Hepatic stellate cell (primary cell): ENCODE measurements at regions not wholly inside any gene's neighbourhood (a gene's known extent, or its start where the extent isn't known, plus 50 kb on each side); places are given as distances from the start of the nearest gene placed in this dataset.
"Not testable (repeated sequence)": the region's sequence is repeated elsewhere in the genome, so short reads cannot be mapped to it uniquely, and the experiment has no call there.

Experiments used
- DNase-seq: peaks from one replicate; pipeline ENCODE4 v3.0.0; 2011; ENCODE audit warnings: low spot score

DNA sequence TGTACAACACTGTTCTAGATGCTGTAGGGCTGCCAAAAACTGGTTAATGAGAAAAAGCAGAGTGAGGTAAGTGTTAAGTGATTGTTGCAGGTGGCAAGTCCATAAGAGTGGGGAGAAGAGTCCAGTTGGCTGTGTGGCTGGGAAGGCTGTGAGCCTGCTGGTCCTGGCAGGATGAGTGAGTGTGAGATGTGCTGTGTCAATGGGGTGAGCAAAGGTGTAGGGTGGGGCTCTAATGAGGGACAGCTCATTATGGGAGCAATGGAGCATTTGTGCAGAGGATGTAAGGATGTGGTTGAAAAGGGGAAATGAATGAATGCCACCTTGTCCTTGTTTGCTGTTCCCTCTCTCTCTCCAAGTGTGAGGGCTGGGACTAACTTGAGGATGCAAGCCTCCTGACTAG lies 145.3 kb upstream of the ROPN1 start:
- no peak for DNase-seq

DNA sequence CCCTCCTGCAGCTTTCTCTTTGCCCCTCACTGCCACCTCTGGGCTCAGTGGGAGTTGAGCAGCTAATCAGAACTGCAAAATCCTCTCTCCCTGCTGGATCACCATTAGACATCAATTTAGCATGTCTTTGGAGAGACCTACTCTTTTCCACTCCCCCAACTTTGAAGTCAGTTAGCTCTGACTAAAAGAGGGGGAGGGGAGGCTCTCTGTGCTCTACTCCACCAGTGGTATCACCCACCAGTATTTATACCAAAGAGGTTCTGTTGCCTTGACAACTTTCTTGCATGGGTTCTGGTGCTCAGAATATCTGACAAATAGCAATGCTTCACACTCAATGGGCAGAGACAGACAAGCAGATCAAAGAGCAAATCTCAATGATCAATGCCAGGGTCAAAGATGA lies 146.2 kb upstream of the ROPN1 start:
- no peak for DNase-seq

DNA sequence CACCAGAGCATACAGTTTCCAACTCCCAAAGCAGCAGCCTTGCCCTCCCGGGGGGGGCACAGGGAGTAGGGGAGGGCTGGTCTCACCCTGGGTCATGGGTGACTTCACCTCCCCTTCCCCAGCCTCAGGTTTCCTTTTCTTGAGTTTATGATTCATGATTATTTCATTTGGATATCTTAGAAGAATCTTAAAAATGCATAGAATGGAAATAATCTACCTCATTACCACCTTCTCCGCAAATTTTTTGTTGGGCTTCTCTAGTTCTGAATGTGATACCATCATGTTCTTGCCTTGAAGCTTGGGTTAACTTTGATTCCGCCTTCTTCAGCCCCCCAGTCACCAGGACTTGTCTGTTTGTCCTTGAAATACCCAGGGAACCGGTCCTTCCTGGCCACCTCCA lies 148.8 kb upstream of the ROPN1 start:
- DNase-seq = no peak

DNA sequence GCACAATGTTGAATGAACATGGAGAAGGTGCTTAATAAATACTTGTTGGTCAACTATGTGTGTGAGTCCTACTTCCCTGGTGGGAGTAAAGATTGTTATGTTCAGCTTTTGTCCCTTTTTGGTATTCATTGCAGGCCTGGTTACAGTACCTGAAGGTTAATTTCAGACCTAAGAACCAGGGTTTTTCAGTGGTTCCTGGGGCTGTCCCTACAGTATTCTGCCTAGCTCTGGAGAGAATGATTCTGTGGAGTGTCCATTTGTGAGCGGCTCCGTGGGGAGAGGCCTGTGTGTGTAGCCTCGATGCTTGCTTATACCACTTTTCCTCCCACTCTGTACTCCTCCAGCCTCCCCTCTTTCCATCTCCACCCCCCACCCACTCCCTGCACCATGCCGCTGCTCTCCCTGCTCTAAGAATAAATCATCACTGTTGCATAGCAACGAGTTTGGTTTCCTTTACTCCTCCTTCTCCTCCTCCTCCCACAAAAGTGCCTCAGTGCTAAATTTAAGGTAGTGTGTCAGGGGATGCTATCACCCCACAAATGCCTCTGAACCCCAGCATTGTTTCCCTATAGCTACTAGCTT lies 150.6 kb upstream of the ROPN1 start:
- no peak for DNase-seq

DNA sequence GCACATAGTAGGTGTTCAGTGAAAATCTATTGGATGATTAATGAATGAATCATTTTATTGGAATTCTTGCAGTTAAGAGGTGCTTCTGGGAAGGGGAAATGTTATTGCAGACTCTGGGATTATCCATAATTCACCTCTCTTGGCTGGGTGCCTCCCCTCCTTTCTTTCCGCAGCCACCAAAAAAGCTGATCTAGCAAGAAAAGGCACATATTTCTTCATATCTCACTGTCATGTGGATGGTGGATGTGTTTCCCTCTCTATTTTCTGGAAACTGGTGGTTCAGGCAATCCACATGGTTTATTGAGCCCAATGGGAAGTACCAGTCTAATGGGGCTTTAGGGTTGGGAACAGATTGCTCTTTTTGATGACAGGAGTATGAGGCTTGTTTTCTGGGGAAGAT lies 151.1 kb upstream of the ROPN1 start:
- DNase-seq = no peak

DNA sequence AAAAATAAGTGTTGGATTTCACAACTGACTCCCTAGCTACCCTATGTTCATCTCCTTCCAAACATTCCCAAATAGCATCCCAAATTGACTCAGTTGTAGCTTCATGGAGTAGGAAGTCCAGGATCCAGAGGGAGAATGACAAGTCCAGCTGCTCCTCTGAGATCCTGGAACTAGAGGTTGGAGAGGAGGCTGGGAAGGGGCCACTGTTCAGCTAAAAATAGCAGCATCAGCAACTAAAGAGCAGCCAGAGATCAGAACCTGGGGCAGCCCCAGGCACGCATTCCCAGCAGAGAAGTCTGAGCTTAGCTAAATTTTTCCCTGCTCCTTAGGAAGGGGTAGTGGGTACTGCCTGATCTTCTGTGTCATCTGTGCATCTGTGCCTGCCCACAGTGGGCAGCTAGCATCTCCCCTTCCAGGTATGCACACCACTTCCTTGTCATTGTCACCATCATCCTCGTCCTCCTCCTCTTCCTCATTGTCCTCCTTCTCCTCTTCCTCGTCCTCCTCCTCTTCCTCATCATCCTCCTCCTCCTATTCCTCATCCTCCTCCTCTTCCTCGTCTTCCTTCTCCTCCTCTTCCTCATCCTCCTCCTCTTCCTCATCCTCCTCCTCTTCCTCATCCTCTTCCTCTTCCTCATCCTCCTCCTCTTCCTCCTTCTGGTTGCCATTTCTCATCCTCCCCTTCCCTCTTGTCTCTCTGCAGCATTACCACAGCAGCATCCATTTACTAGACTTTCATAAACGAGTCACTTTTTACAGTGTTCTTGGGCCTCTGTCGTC lies 152.3 kb upstream of the ROPN1 start:
- no peak for DNase-seq

DNA sequence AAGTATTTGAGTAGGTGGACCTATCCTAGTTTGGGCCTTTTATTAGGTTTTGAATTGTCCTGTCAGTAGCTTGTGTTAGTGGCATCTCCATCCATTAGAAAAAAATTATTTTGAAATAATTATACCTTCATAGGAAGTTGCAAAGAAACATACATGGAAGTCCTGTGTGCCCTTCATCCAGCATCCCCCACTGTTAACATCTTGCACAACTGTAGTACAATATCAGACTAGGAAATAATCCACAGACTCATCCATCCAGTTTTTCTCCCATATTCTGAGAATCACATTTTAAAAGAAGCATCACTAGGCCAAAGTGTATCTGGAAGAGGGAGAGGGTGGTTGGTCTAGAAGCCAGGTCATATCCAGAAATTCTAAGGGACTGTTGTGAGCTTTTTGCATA lies 155.5 kb upstream of the ROPN1 start:
- no peak for DNase-seq

DNA sequence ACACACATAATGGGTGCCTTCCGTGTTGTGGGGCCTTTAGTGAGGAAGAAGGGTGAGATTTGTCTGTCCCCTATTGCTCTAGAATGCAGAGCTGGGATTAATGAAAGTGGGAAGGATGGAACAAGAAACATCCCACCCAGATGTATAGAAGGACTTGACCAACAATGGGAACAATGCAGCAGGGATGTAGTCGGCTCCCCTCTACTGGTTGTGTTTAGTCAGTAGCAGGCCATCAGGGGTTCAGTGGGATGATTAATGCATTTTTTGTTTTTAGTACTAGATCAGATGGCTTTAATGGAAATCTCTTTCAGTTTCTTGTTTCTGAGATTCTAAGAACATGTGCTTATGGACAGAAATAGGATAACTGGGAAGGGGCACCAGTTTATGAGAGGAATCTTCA lies 156.0 kb upstream of the ROPN1 start:
- DNase-seq = no peak

DNA sequence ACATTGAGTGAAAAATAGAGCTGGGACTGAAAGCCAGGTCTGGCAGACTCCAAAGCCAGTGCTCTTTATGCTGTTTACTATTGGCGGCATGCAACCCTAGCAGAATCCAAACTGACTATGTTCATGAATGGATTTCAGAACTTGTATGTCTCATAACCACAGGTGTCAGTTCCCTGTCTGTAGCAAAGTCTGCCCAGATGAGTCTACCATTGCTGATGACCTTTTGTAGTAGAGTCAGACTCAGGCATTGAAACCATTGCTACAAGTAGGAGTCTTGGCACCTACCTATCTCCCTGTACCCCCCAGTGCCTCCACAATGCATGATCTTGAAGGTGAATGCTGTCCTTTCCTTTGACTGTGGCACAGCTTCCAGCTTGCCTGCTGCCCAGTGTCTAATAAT lies 157.2 kb upstream of the ROPN1 start:
- no peak for DNase-seq

DNA sequence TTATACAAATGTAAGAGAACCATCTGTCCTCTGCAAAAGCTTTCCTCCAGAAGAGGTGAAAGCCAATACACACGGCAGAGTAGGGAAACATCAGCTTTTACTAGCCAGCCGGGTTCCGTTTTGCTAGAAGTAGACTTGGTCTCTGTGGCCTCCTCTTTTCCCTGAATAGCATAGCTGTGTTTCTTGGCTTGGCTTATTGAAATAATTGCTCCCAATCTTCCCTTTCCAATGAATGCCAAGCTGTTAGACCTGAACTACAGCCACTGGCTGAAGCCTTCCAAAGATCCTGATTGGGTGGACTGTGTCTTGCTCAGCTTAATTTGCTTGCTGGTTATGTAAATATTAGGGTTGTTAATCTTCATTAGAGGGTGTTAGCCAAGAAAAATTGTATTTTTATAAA lies 157.8 kb upstream of the ROPN1 start:
- no peak for DNase-seq

DNA sequence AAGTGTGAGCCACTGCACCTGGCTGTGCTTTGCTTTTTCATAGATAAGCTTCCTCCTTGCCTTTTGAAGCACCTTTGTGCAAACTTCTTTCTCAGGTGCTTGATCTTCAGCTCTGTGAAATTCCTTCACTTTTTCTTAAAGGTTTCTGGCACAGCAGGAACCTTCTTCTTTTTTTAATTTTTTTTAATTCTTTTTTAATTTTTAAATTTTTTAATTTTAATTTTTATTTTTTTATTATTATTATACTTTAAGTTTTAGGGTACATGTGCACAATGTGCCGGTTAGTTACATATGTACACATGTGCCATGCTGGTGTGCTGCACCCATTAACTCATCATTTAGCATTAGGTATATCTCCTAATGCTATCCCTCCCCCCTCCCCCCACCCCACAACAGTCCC lies 161.0 kb upstream of the ROPN1 start:
- DNase-seq = not testable (repeated sequence)

DNA sequence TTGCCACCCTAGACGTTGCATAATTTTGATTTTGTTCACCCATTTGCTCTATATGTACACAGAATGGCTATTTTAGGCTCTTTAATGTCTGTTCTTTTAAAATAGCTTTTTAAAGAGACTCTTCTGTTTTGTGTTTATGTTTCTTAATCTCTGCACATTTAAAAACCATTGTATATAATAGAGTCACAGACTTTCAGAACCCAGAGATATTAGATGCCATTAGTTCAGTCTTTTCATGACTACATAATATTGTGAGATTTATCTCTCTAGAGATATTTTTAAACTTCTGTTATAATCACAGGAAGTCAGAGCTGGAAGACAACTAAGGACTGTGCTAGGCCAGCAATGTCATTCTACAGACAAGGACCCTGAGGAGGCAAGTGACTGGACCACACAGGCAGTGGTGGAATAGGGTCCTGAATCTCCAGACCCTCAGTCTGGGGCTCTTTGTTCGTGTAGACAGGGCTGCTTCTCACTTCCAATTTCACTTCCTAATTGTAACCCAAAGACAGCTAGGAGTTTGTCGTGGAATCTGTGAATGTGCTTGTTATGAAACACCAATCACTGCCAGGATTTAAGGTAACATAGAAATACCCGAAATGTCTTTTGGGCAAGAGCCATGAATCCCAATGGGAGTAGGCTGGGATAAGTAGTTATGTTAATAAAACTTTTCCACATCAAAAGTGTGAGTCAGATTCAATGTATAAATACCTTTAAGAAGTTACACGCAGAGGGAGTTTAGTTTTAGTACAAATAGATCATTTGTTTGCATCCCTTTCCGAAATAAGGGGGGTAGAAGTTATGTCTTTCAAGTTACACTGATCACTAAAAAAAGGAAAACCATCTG lies 165.2 kb upstream of the ROPN1 start:
- no peak for DNase-seq

DNA sequence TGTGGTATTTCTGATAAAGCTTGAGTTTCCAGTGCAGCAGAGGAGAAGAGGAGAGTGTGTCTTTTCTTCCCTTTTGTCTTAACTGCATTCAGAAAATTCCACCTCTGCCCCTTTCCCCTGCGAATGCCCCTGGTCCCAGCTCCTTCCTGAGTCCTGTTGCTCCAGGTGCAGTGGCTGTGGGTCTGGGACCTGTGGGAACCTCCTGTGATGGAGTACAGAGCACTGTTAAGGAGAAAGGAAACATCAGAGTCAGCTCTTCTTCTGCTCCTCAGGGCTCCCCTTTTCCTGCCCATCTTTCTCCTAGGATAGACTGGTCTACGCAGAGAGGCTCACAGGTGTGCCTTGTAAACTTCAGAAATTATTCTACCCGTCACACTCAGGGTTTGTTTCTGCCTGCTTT lies 165.8 kb upstream of the ROPN1 start:
- no peak for DNase-seq

DNA sequence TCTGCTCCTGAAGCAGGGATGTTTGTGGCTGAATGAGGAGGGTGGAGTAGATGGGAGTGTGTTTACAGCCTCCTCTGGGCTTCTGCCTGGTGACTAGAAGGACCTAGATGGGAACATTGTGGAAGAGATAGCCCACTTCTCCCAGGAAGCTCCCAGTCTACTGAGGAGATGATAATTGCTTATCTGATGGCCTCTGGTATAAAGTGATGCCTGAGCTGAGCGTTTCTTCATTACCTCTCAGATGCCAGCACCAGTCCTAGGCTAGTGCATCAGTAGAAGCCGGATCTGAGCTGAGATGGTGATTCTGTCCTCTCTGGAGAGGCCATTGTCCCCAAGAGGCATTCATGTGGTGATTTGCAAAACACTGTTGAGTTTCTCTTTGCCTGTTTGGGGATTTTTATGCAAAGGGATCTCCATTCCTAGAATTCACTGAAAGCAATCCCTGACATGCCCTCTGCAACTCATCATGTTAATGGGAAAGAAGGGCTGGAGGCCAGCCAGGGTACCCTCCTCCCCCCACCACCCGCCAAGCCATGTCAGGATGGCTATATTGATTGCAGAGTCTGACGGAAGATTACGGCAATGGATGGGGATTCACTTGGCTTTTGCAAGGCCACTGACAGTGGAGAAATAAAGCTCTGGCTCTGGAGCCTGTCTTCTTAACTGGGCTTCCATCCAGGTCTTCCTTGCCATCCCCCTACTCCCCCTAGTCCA lies 166.4 kb upstream of the ROPN1 start:
- DNase-seq = no peak

DNA sequence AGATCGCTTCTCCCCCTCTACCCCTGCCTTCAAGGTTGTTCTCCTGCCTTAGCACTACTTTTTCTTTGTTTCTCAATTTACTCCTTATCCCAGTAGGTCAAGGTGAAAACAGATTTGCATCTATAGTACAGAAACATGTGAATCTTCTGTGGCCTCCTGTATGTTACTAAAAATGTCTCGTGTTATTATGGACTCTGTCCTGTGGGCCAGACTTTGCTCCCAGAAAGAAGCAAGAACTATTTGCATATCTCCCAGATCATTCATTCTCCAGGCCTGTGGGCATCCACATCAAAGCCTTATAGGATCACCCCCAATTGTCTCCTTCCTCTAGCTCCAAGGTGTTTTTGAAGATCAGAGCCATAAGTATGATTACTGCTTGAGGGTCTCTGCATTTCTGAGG lies 169.5 kb upstream of the ROPN1 start:
- no peak for DNase-seq

DNA sequence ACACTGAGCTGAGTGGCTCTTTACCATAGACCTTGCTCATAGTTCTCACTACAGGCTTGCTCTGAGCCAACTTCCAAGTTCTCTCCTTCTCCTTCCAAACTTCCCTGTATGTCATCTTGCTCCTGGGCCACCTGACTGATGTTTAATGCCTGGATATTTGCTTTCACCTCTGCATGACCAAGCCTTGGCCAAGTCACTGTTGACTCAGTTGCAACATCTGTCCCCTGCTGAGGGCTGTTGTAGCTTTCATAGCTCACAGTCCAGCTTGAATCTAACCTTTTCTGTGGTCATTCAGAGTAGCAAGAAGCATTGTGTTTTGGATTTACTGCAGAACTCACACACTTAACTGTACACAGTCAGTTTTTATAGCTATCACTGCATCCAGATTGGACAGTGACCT lies 171.8 kb upstream of the ROPN1 start:
- DNase-seq = no peak

DNA sequence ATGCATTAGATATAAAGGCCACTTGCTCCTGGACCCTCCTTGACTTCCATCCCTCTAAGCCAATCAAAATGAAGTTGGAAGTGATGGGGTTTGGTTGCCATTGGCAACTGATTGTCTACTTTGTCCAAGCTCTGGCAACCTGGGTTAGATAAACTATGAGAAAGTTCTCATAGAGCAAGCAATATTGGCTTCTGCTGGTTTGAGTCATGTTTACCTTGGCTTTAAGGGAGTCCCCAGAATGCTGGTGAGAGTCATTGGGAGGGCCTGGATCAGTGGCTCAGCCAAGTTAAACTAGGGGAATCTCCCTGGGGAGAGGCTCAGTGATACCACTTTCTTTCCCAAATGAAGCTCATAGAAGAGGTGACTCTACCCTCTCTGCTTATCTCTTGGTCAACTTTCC lies 176.3 kb upstream of the ROPN1 start:
- DNase-seq = no peak

DNA sequence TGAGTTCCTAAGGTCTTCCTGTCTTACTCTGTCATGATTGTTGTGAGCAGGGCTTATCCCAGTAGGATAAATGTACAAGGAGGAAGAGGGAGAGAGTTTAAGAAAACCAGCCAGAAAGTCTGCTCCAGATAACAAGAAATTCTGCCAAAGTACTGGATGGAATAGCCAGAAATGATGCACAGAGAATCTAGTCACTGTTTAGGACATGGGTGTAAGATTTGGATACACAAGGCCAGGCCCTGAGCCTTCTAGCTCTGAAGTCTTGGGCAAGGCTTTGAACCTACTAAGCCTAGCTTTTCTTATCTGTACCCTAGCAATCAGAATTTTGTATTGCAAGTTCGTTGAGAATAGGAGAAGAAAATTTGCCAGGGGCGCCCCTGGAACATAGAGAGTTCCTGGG lies 180.4 kb upstream of the ROPN1 start:
- DNase-seq = no peak

DNA sequence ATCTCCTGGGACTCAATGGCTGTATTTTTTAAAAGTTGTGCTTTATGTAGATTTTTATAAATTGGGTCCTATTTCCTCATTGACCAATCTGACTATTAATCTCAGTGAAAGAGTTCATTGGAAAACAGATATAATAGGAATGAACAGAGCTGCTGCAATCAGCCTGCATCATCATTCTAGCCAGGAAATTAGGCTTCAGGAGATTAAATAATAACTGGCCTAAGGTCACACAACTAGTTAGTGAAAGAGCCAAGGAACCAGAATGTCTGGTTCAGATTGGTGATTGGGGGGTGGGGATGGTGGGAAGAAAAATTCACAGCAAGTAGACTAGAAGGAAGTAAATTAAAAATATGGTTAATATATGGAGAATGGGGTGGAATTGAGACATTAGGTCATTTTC lies 180.9 kb upstream of the ROPN1 start:
- no peak for DNase-seq

DNA sequence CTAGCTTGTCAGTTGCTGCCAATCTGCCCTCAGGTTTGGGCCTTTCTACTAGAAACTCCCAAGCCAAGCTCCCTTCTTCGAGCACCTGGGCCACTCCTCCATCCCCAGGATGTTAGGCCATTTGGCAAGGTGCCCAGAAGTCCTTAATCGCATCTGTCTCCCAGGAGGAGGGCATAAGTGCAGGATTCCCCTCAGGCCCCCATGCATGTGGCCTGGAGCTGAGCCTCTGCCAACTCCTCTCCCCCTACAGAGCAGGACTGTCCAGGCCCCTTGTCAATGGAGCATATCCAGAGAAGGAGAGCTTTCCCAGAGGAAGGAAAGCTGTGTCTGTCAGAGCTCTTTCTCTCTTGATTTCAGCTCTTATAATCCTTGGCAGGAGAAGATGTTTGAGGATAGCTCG lies 182.6 kb upstream of the ROPN1 start:
- DNase-seq = no peak

DNA sequence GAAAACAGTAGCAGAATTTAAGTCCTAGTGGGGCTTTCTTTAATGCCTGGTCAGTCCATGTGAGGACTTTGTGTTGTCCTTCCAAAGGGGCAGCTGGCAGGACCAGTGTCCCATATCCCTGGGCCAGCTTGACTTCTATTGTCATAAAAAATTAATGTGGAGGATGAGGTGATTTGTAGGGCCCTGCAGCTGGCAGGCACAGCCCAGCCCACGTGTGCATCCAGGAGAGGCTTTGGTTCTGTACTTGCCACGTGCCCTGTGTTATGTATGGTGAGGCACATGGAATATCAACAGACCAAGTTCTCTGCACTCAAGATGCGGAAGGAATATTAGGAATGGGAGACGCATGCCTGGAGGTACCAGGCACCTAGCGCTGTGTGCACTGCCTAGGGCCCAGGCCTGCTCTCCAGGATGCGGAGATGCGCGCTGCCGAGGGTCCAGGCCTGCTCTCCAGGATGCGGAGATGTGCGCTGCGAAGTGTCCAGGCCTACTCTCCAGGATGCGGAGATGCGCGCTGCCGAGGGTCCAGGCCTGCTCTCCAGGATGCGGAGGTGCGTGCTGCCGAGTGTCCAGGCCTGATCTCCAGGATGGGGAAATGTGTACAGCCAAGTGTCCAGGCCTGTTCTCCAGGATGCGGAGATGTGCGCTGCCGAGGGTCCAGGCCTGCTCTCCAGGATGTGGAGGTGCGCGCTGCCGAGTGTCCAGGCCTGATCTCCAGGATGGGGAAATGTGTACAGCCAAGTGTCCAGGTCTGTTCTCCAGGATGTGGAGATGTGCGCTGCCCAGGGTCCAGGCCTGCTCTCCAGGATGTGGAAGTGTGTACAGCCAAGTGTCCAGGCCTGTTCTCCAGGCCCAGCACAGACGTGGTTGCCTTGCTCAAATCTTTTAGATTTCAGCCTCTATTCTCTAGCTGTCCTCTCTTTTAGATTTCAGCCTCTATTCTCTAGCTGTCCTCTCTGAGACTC lies 183.3 kb upstream of the ROPN1 start:
- DNase-seq = no peak
